ENCODE measurements at regions not wholly inside any gene's neighbourhood (a gene's known extent, or its start where the extent isn't known, plus 50 kb on each side); places are given as distances from the start of the nearest gene placed in this dataset.

GRCh38 chr4:149005191-149005590, 563.0 kb upstream of the NR3C2 start:
- no peak overlapping the region for H3K27ac ChIP-seq
- H3K9me3 ChIP-seq, result no peaks in the 10 kb centered on the region
- no peaks in the 10 kb centered on the region for H3K27me3 ChIP-seq
- H3K4me1 ChIP-seq, result peaks cover 0 to 4% of the 10 kb centered on the region in 2 donors
- no peak for TF ChIP-seq POLR2A (IDR thresholded peaks at IDR 0.05)
- TF ChIP-seq, protein P1, sequence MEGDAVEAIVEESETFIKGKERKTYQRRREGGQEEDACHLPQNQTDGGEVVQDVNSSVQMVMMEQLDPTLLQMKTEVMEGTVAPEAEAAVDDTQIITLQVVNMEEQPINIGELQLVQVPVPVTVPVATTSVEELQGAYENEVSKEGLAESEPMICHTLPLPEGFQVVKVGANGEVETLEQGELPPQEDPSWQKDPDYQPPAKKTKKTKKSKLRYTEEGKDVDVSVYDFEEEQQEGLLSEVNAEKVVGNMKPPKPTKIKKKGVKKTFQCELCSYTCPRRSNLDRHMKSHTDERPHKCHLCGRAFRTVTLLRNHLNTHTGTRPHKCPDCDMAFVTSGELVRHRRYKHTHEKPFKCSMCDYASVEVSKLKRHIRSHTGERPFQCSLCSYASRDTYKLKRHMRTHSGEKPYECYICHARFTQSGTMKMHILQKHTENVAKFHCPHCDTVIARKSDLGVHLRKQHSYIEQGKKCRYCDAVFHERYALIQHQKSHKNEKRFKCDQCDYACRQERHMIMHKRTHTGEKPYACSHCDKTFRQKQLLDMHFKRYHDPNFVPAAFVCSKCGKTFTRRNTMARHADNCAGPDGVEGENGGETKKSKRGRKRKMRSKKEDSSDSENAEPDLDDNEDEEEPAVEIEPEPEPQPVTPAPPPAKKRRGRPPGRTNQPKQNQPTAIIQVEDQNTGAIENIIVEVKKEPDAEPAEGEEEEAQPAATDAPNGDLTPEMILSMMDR (IDR thresholded peaks at IDR 0.05), result no peak
- H3K36me3 ChIP-seq, result no peaks in the 10 kb centered on the region
- H3K4me3 ChIP-seq (replicated peaks in 1 of 3), result no peak overlapping the region
- 96 to 98% methylated on average over 3 of the region's 3 CpGs for WGBS, 2 donors
- intact Hi-C loops (cut with DNase I), result no loop called here
- no peak for DNase-seq

GRCh38 chr4:148999924-149000323, 557.7 kb upstream of the NR3C2 start:
- no peak overlapping the region for H3K27ac ChIP-seq
- intact Hi-C loops (cut with DNase I), result no loop called here
- TF ChIP-seq, protein P1 (IDR thresholded peaks at IDR 0.05), result no peak
- TF ChIP-seq POLR2A (IDR thresholded peaks at IDR 0.05), result no peak

GRCh38 chr4:148998719-148999118, 556.5 kb upstream of the NR3C2 start:
- no peak overlapping the region for H3K27ac ChIP-seq
- 80 to 88% methylated on average over 2 of the region's 2 CpGs for WGBS, 2 donors
- no peaks in the 10 kb centered on the region for H3K27me3 ChIP-seq
- no peak for DNase-seq
- intact Hi-C loops (cut with DNase I), result no loop called here
- H3K36me3 ChIP-seq, result no peaks in the 10 kb centered on the region
- no peak overlapping the region for H3K4me3 ChIP-seq (replicated peaks in 1 of 3)
- no peak for TF ChIP-seq POLR2A (IDR thresholded peaks at IDR 0.05)
- TF ChIP-seq, protein P1 (IDR thresholded peaks at IDR 0.05), result no peak
- no peaks in the 10 kb centered on the region for H3K4me1 ChIP-seq
- no peaks in the 10 kb centered on the region for H3K9me3 ChIP-seq

More at GRCh38 chr4:148999924-149000323, 557.7 kb upstream of the NR3C2 start:
- Histone ChIP-seq H3K9me3 (no peaks in the 10 kb centered on the region), H3K27me3 (no peaks in the 10 kb centered on the region), H3K4me1 (no peaks in the 10 kb centered on the region), H3K36me3 (no peaks in the 10 kb centered on the region), H3K4me3 (replicated peaks in 1 of 3) (no peak overlapping the region)
- DNase-seq, result no peak

DNA sequence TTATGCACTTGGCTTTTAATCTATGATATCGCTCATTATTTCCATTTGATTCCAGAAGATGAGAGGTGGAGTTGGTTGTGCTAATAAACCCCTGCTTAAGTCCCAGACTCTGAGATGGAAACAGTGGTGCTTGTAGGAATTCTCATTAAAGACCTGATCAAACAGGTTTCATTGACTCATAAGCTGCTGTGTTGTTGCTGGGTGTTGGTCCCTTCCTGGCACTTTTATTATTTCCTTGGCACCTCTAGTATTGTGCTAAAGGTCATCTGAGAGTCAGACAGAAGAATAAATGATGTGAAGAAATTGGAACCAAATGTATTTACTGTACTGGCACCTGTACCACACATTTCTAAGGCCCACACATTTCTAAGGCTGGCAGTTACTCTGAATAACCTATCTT, 544.7 kb upstream of the NR3C2 start:
- H3K36me3 ChIP-seq, result no peaks in the 10 kb centered on the region
- 95 to 100% methylated on average over 1 of the region's 1 CpG for WGBS, 2 donors
- no peak overlapping the region for H3K4me3 ChIP-seq (replicated peaks in 1 of 3)
- H3K4me1 ChIP-seq, result peaks cover 0 to 3% of the 10 kb centered on the region in 2 donors
- intact Hi-C loops (cut with DNase I), result no loop called here
- no peak for TF ChIP-seq POLR2A (IDR thresholded peaks at IDR 0.05)
- TF ChIP-seq, protein P1 (IDR thresholded peaks at IDR 0.05), result no peak
- no peaks in the 10 kb centered on the region for H3K9me3 ChIP-seq
- H3K27me3 ChIP-seq, result no peaks in the 10 kb centered on the region
- H3K27ac ChIP-seq, result no peak overlapping the region
- DNase-seq, result no peak

DNA sequence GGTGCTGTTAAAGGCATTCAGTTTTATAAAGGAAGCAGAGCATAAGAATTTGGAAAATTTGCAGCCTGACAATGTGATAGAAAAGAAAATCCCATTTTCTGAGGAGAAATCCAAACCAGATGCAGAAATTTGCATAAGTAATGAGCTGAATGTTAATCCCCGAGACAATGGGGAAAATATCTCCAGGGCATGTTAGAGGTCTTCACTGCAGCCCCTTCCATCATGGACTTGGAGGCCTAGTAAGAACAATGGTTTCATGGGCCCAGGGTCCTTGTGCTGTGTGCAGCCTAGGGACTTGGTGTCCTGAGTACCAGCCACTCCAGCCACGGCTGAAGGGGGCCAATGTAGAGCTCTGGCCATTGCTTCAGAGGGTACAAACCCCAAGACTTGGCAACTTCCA, 542.7 kb upstream of the NR3C2 start:
- Histone ChIP-seq H3K36me3 (no peaks in the 10 kb centered on the region), H3K27me3 (no peaks in the 10 kb centered on the region), H3K27ac (no peak overlapping the region), H3K4me1 (peaks cover 6 to 8% of the 10 kb centered on the region in 2 donors), H3K4me3 (replicated peaks in 1 of 3) (no peak overlapping the region), H3K9me3 (no peaks in the 10 kb centered on the region)
- 78 to 95% methylated on average over 2 of the region's 2 CpGs for WGBS, 2 donors
- no peak for DNase-seq
- TF ChIP-seq POLR2A (IDR thresholded peaks at IDR 0.05), result no peak
- TF ChIP-seq, protein P1 (IDR thresholded peaks at IDR 0.05), result no peak
- intact Hi-C loops (cut with DNase I), result no loop called here
